ENCODE measurements at regions not wholly inside any gene's neighbourhood (a gene's known extent, or its start where the extent isn't known, plus 50 kb on each side); places are given as distances from the start of the nearest gene placed in this dataset.

DNA sequence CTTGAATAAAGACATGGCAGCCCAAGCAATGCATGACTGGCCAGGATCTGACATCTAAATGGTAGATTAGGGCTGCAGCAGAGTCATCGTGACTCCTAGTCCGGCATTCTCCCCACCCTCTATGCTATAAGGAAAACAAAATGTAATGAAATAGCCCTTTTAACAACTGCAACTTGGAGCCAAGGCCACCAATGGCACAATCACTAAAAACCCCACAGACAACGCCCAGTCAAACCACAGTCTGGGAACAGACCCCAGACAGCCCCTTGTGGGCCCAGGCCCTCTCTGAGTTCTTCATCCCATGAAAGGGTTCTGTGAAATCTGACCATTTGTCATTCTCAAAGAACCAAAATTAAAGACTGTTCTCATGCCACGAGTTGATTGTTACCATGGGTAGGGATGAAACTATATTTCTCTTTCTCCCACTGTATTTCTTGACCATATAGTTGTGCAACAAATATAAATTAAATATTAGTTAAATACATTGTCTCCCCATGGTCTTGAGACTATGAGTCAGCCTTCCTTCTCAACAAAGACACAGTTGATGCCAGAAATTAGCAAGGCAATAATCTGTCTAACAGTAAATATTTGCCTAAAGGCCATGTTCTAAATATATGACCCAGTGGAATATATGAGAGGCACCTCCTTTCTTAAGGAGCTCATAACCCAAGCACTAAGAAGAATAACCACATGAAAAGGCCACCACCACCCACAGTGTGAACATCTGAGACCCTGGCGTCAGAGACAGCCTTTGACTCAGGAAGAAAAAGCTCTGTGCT, 85.6 kb upstream of the SSTR4 start:
- Mint-ChIP-seq H3K36me3 (ENCODE audit: insufficient read depth) (no peaks in the 10 kb centered on the region), H3K27ac (no peak overlapping the region)
- TF ChIP-seq, protein P1, sequence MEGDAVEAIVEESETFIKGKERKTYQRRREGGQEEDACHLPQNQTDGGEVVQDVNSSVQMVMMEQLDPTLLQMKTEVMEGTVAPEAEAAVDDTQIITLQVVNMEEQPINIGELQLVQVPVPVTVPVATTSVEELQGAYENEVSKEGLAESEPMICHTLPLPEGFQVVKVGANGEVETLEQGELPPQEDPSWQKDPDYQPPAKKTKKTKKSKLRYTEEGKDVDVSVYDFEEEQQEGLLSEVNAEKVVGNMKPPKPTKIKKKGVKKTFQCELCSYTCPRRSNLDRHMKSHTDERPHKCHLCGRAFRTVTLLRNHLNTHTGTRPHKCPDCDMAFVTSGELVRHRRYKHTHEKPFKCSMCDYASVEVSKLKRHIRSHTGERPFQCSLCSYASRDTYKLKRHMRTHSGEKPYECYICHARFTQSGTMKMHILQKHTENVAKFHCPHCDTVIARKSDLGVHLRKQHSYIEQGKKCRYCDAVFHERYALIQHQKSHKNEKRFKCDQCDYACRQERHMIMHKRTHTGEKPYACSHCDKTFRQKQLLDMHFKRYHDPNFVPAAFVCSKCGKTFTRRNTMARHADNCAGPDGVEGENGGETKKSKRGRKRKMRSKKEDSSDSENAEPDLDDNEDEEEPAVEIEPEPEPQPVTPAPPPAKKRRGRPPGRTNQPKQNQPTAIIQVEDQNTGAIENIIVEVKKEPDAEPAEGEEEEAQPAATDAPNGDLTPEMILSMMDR (IDR thresholded peaks at IDR 0.05; ENCODE audit: unreplicated experiment), result no peak

DNA sequence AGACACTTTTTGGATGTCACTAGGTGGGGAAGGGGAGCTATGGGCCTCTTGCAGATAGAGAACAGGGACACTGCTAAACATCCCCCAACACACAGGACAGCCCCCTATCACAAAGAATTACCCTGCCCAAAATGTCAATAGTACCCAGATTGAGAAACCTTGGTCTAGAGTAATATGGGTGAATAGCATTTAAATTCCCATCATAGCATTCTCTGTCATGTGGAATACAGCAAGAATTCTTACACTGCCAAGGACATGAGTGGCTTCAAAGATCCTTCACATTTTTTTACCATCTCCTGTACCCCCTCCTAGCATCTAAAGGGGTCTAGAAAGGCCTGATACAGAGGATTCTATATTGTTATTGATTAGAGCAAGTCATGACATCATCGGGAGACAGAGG, 83.1 kb upstream of the SSTR4 start:
- Mint-ChIP-seq H3K36me3 (ENCODE audit: insufficient read depth) (no peaks in the 10 kb centered on the region), H3K27me3 (peaks cover 20% of the 10 kb centered on the region), H3K4me3 (ENCODE audit: low read depth) (no peak overlapping the region), H3K9me3 (ENCODE audit: low read depth) (no peaks in the 10 kb centered on the region), H3K4me1 (ENCODE audit: low read depth) (no peaks in the 10 kb centered on the region), H3K27ac (no peak overlapping the region)
- TF ChIP-seq, protein P1 (IDR thresholded peaks at IDR 0.05; ENCODE audit: unreplicated experiment), result no peak
- DNase-seq (ENCODE audit: low spot score, unreplicated experiment), result no peak

More for the DNA sequence above, 85.6 kb upstream of the SSTR4 start:
- H3K27me3 Mint-ChIP-seq, result peaks cover 18% of the 10 kb centered on the region
- no peaks in the 10 kb centered on the region for H3K4me1 Mint-ChIP-seq (ENCODE audit: low read depth)
- no peak for DNase-seq (ENCODE audit: low spot score, unreplicated experiment)
- H3K9me3 Mint-ChIP-seq (ENCODE audit: low read depth), result no peaks in the 10 kb centered on the region
- no peak overlapping the region for H3K4me3 Mint-ChIP-seq (ENCODE audit: low read depth)

DNA sequence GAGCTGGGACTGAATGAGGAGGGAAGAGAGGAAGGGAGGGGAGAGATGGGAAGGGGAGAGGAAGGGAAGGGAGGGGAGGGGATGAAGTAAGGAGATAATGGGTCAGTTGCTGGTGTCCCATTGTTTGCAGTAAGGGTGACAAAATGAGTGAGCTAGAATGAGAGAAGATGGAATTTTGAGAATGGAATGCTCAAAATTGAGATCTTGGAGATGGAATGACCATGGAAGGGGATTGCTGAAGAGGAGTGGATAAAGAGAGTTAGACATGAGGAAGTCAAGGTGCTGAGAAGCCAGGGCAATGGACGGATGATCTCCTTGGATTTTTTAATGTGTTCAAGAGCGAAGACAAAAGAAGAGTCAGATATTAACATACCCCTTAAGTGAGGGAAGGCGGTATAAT, 80.5 kb upstream of the SSTR4 start:
- Mint-ChIP-seq H3K36me3 (ENCODE audit: insufficient read depth) (no peaks in the 10 kb centered on the region), H3K4me3 (ENCODE audit: low read depth) (no peak overlapping the region), H3K27ac (no peak overlapping the region), H3K4me1 (ENCODE audit: low read depth) (no peaks in the 10 kb centered on the region), H3K9me3 (ENCODE audit: low read depth) (no peaks in the 10 kb centered on the region), H3K27me3 (peaks cover 24% of the 10 kb centered on the region)
- no peak for DNase-seq (ENCODE audit: low spot score, unreplicated experiment)
- TF ChIP-seq, protein P1 (IDR thresholded peaks at IDR 0.05; ENCODE audit: unreplicated experiment), result no peak

DNA sequence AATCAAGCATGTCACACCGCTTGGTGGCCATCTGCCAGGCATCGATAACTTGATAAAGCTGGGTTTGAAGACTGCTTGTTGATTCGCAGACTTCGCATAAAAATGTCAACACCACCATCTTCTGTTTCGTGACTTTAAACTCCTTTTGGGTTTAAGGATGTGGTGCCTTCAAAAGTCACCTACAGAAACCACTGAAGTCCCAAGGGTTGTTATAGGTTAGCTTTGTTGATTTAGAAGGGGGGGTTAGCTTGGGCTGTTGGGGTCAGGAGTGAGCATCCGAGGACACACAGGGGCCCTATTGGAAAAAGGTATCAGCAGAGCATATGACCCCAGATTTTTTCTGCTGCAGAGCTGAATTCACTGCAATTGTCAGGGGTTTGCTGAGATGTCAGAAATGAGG, 76.7 kb upstream of the SSTR4 start:
- H3K4me3 Mint-ChIP-seq (ENCODE audit: low read depth), result no peak overlapping the region
- no peaks in the 10 kb centered on the region for H3K36me3 Mint-ChIP-seq (ENCODE audit: insufficient read depth)
- H3K4me1 Mint-ChIP-seq (ENCODE audit: low read depth), result peaks cover 4% of the 10 kb centered on the region
- H3K9me3 Mint-ChIP-seq (ENCODE audit: low read depth), result no peaks in the 10 kb centered on the region
- H3K27ac Mint-ChIP-seq, result no peak overlapping the region
- TF ChIP-seq, protein P1 (IDR thresholded peaks at IDR 0.05; ENCODE audit: unreplicated experiment), result no peak
- DNase-seq (ENCODE audit: low spot score, unreplicated experiment), result no peak
- peaks cover 22% of the 10 kb centered on the region for H3K27me3 Mint-ChIP-seq

DNA sequence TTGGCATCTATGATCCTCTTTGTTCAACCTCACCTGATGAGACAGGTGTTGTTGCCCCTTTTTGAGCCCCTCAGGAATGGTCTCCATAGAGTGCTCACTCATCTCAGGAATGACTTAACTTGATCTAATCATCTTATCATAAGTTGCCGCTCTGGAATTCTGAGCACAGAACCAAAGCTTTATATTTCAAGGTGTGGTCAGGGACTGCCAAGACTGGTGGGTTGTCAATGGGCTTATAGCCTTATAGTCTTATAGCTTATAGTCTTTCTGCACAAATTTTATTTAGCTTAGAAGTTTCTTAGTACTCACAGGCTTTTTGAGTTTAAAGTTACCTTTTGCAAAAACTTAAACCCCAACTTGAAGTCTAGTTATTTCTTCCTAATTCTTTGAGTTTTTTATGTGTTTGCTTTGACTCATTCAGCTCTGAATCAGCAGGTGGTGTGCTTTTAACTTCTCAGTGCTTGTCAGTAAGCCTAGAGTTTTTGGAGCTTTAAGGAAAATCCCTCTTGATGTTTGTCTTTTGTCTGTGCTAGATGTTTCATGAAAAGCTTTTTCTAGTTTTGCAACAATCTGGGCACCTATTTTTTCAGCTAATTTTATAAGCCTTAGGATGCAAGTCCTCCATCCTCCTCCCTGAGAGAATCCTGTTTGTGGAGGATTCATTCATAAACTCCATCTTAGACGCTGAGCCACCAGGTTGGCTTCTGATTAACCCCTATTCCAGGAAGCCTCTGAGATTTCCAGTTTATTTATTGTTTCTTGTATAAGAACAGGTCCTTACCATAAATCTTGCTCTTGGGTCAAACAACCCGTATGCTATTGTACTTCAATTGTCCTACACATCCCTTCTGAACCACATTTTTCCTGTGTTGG, 72.3 kb upstream of the SSTR4 start:
- TF ChIP-seq, protein P1 (IDR thresholded peaks at IDR 0.05; ENCODE audit: unreplicated experiment), result no peak
- Mint-ChIP-seq H3K4me3 (ENCODE audit: low read depth) (no peak overlapping the region), H3K27me3 (peaks cover 15% of the 10 kb centered on the region), H3K36me3 (ENCODE audit: insufficient read depth) (no peaks in the 10 kb centered on the region), H3K4me1 (ENCODE audit: low read depth) (peaks cover 7% of the 10 kb centered on the region), H3K9me3 (ENCODE audit: low read depth) (no peaks in the 10 kb centered on the region), H3K27ac (no peak overlapping the region)
- no peak for DNase-seq (ENCODE audit: low spot score, unreplicated experiment)
